Fibroblast of lung (primary cell): ENCODE measurements at regions not wholly inside any gene's neighbourhood (a gene's known extent, or its start where the extent isn't known, plus 50 kb on each side); places are given as distances from the start of the nearest gene placed in this dataset.
A peak's percentile ranks its signal among the peaks of the same experiment; 100 is the strongest.

Experiments used
- DNase-seq, 2 donors: peaks; one replicate each; pipeline versions ENCODE4 v3.0.0 to v3.0.0-alpha.2; 2010; ENCODE audit warnings: low read depth in 2 of 2
- H2AFZ ChIP-seq: 2 replicates; pipeline ENCODE4 v1.5.1; 2012; ENCODE audit warnings: low read length, control low read depth, inconsistent platforms
- H3K27ac ChIP-seq: 2 replicates; pipeline ENCODE4 v1.5.1; 2011; ENCODE audit warnings: low read length, control low read depth; ENCODE audit not compliant: insufficient read depth
- H3K27me3 ChIP-seq: 2 replicates; pipeline ENCODE4 v1.5.1; 2011; ENCODE audit warnings: mild to moderate bottlenecking, low read length; ENCODE audit not compliant: control insufficient read depth, insufficient read depth
- H3K36me3 ChIP-seq: 2 replicates; pipeline ENCODE4 v1.5.1; 2011; ENCODE audit warnings: low read length; ENCODE audit not compliant: control insufficient read depth, insufficient read depth
- H3K4me1 ChIP-seq: 2 replicates; pipeline ENCODE4 v1.5.1; 2011; ENCODE audit warnings: low read length; ENCODE audit not compliant: control insufficient read depth, insufficient read depth; ENCODE audit errors: extremely low read depth
- H3K4me2 ChIP-seq: 2 replicates; pipeline ENCODE4 v1.5.1; 2011; ENCODE audit warnings: low read length, control low read depth; ENCODE audit not compliant: insufficient read depth; ENCODE audit errors: extremely low read depth
- H3K4me3 ChIP-seq, 4 experiments: fragments of 200-600 bp in 1 of 4; sonication (generic) in 1 of 4; replicated peaks in 1 of 4; 2 replicates each; pipeline ENCODE4 v1.5.1; 2011 to 2016; ENCODE audit warnings: low read length in 4 of 4, low read depth in 3 of 4, mild to moderate bottlenecking in 3 of 4, control low read depth in 2 of 4, inconsistent platforms in 1 of 4, mixed read lengths in 1 of 4; ENCODE audit not compliant: insufficient read depth in 1 of 4; ENCODE audit errors: control extremely low read depth in 1 of 4
- H3K79me2 ChIP-seq: 2 replicates; pipeline ENCODE4 v1.5.1; 2012; ENCODE audit warnings: mild to moderate bottlenecking, low read length, inconsistent platforms; ENCODE audit not compliant: control insufficient read depth, insufficient read depth
- H3K9ac ChIP-seq: 2 replicates; pipeline ENCODE4 v1.5.1; 2011; ENCODE audit warnings: mild to moderate bottlenecking, low read length, control low read depth; ENCODE audit not compliant: insufficient read depth
- H3K9me3 ChIP-seq: 2 replicates; pipeline ENCODE4 v1.5.1; 2012; ENCODE audit warnings: low read depth, low read length; ENCODE audit not compliant: control insufficient read depth, insufficient read depth
- H4K20me1 ChIP-seq: 2 replicates; pipeline ENCODE4 v1.5.1; 2011; ENCODE audit warnings: low read length; ENCODE audit not compliant: control insufficient read depth, insufficient read depth; ENCODE audit errors: extremely low read depth
- CTCF ChIP-seq, 2 donors: IDR thresholded peaks in 1 of 2; conservative IDR thresholded peaks in 1 of 2; 1 replicate in 1 of 2; 2 replicates in 1 of 2; pipeline ENCODE4 v1.5.1; 2011 to 2012; ENCODE audit warnings: low read length in 2 of 2, control low read depth in 1 of 2, inconsistent platforms in 1 of 2, low read depth in 1 of 2, mild to moderate bottlenecking in 1 of 2
- EZH2 ChIP-seq: IDR thresholded peaks from 2 replicates; pipeline ENCODE4 v1.5.1; 2012; ENCODE audit warnings: low read length, control low read depth, mild to moderate bottlenecking; ENCODE audit errors: missing control alignments

DNA sequence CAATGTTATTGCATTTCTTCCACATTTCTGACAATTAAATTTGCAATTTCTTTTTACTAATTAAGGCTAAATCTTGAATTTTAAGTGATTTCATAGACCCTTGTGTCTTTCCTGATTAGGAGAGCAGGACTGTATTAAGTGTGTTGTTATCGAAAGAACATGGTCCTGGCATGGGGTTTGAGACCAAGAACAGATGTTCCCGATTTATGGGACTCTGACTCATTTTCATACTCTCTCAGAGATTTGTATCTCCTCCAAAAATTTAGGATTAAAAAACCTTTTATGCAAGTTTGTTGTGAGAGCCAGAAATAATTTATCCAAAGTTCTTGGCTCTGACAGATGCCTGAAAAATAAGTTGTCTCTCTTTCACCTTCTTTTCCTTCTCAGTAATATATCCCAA lies 589.3 kb upstream of the ARGLU1 start:
- Histone ChIP-seq H4K20me1 (no peaks in the 10 kb centered on the region), H3K4me2 (no peak overlapping the region), H3K36me3 (no peaks in the 10 kb centered on the region), H3K27me3 (no peaks in the 10 kb centered on the region), H3K79me2 (no peaks in the 10 kb centered on the region), H3K27ac (no peak overlapping the region), H3K4me1 (no peaks in the 10 kb centered on the region), H3K4me3 (no peak overlapping the region), H3K9me3 (no peaks in the 10 kb centered on the region), H2AFZ (no peak overlapping the region), H3K9ac (no peak overlapping the region)
- no peak for TF ChIP-seq EZH2
- no peak for TF ChIP-seq CTCF (conservative IDR thresholded peaks at IDR 0.05 in 1 of 2, IDR thresholded peaks at IDR 0.05 in 1 of 2; ENCODE audit: low read depth in 1 of 2, low read length in 2 of 2)
- peak in 1 of 2 donors; percentile 54 for DNase-seq

DNA sequence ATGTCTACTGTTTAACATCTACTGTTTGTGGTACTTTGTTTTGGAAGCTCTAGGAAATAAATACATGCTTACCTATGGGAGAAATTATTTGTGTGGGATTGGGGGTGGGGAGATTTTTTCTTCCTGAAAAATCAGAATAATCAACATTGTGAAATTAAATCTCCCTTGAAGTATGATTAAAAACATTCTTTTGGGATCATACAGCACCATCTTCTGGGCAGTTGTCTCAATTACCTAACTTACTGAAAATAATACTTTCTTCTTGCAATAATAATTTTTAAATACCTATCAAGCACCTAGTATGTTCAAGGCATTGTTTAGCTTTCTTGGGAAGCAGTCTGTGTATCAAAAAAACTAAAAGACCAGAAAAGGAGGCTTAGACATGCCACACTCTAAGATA lies 576.5 kb upstream of the ARGLU1 start:
- Histone ChIP-seq H3K4me1 (no peaks in the 10 kb centered on the region), H3K4me3 (no peak overlapping the region), H2AFZ (no peak overlapping the region), H3K9ac (no peak overlapping the region), H3K79me2 (no peaks in the 10 kb centered on the region), H3K4me2 (no peak overlapping the region), H3K36me3 (no peaks in the 10 kb centered on the region), H3K27me3 (no peaks in the 10 kb centered on the region), H3K27ac (no peak overlapping the region), H3K9me3 (no peaks in the 10 kb centered on the region), H4K20me1 (no peaks in the 10 kb centered on the region)
- peak; percentile 11 to 55 for DNase-seq
- TF ChIP-seq EZH2 (no peak), CTCF (conservative IDR thresholded peaks at IDR 0.05 in 1 of 2, IDR thresholded peaks at IDR 0.05 in 1 of 2; ENCODE audit: low read depth in 1 of 2, low read length in 2 of 2) (peak in 1 of 2 donors; percentile 38)

- H2AFZ ChIP-seq = no peak overlapping the region
- H3K79me2 ChIP-seq = no peaks in the 10 kb centered on the region
- H3K36me3 ChIP-seq = no peaks in the 10 kb centered on the region
- H3K4me1 ChIP-seq = no peaks in the 10 kb centered on the region
- no peaks in the 10 kb centered on the region for H3K27me3 ChIP-seq
- no peak overlapping the region for H3K4me2 ChIP-seq
- TF ChIP-seq EZH2 (no peak), CTCF (conservative IDR thresholded peaks at IDR 0.05 in 1 of 2, IDR thresholded peaks at IDR 0.05 in 1 of 2; ENCODE audit: low read depth in 1 of 2, low read length in 2 of 2) (no peak)
- no peak for DNase-seq
- H3K27ac ChIP-seq = no peak overlapping the region
- no peaks in the 10 kb centered on the region for H4K20me1 ChIP-seq
- no peaks in the 10 kb centered on the region for H3K9me3 ChIP-seq
- H3K9ac ChIP-seq = no peak overlapping the region
- no peak overlapping the region for H3K4me3 ChIP-seq
These were observed 573.8 kb upstream of the ARGLU1 start for GRCh38 chr13:107141767-107142166.
